ENCODE measurements at regions not wholly inside any gene's neighbourhood (a gene's known extent, or its start where the extent isn't known, plus 50 kb on each side); places are given as distances from the start of the nearest gene placed in this dataset.

- H3K36me3 Mint-ChIP-seq (ENCODE audit: low read depth): peaks cover 5% of the 10 kb centered on the region; the same call in 2 of the 3 replicates
- H3K4me1 Mint-ChIP-seq: peaks cover 14% of the 10 kb centered on the region
- H3K36me3 ChIP-seq (ENCODE audit: insufficient read depth): no peaks in the 10 kb centered on the region
- H3K4me1 ChIP-seq (ENCODE audit: insufficient read depth): peaks cover 16% of the 10 kb centered on the region
- H3K27me3 Mint-ChIP-seq (ENCODE audit: insufficient read depth, low read depth, poor library complexity): peaks cover under 1% of the 10 kb centered on the region
- no peak overlapping the region for H2AFZ ChIP-seq
- H3K4me2 ChIP-seq: no peak overlapping the region
- no peak for ATAC-seq
- no peak overlapping the region for H3K4me3 ChIP-seq
- no peaks in the 10 kb centered on the region for H4K20me1 ChIP-seq (replicated peaks; ENCODE audit: insufficient read depth)
- peaks cover 2% of the 10 kb centered on the region; the same call in 1 of the 3 replicates for H3K9me3 Mint-ChIP-seq
- TF ChIP-seq REST (IDR thresholded peaks at IDR 0.05; ENCODE audit: unreplicated experiment) (no peak), STAT1 (IDR thresholded peaks at IDR 0.05; ENCODE audit: unreplicated experiment) (no peak), ZNF462 (CRISPR knock-in tag; IDR thresholded peaks at IDR 0.05) (no peak), NANOG (IDR thresholded peaks at IDR 0.05; ENCODE audit: borderline replicate concordance) (no peak), CREB1 (CRISPR knock-in tag; IDR thresholded peaks at IDR 0.05; ENCODE audit: low read depth) (no peak), CTCF (conservative IDR thresholded peaks at IDR 0.05; ENCODE audit: low read depth in 2 of 2) (no peak), POLR2AphosphoS5 (IDR thresholded peaks at IDR 0.05; ENCODE audit: low read depth) (no peak), EZH2 (IDR thresholded peaks at IDR 0.05; ENCODE audit: low read depth, unreplicated experiment) (no peak), JUNB (IDR thresholded peaks at IDR 0.05; ENCODE audit: unreplicated experiment) (no peak), ETS1 (IDR thresholded peaks at IDR 0.05) (no peak), ZNF114 (CRISPR knock-in tag; IDR thresholded peaks at IDR 0.05) (no peak), EZH2phosphoT487 (IDR thresholded peaks at IDR 0.05; ENCODE audit: unreplicated experiment) (no peak), ZNF331 (CRISPR knock-in tag; IDR thresholded peaks at IDR 0.05; ENCODE audit: low read depth) (no peak)
- no peaks in the 10 kb centered on the region for H3K27me3 ChIP-seq (ENCODE audit: insufficient read depth)
- DNase-seq (ENCODE audit: low spot score): no peak
- H3F3A ChIP-seq (replicated peaks; ENCODE audit: low read depth): peaks cover 7% of the 10 kb centered on the region; the same call in 1 of the 2 replicates
- peaks cover 4% of the 10 kb centered on the region; the same call in 1 of the 2 replicates for H3K79me2 ChIP-seq (replicated peaks; ENCODE audit: insufficient read depth)
- H3K27ac ChIP-seq (ENCODE audit: low read depth): no peak overlapping the region
- no peak overlapping the region for H3K4me3 Mint-ChIP-seq
- no peak overlapping the region for H3K27ac Mint-ChIP-seq
- 0 out of 2 replicates have a peak, but pooled peaks cover 3% of the 10 kb centered on the region for H3K9me2 ChIP-seq (ENCODE audit: insufficient read depth)
Observed at GRCh38 chr6:14887986-14888574, 357.8 kb upstream of the JARID2 start.
